Liver (tissue), 8 donors: ENCODE measurements at regions not wholly inside any gene's neighbourhood (a gene's known extent, or its start where the extent isn't known, plus 50 kb on each side); places are given as distances from the start of the nearest gene placed in this dataset.

Experiments
- DNase-seq: peaks from one replicate; pipeline ENCODE4 v3.0.0-alpha.2; 2017; ENCODE audit warnings: low spot score
- H3K27ac ChIP-seq, 2 donors: one replicate each; pipeline ENCODE4 v1.7.0; 2013; ENCODE audit warnings: inconsistent platforms in 2 of 2, low read length in 2 of 2, control low read depth in 1 of 2, low read depth in 1 of 2, mild to moderate bottlenecking in 1 of 2
- H3K27me3 ChIP-seq, 4 donors: one replicate each; pipeline versions ENCODE4 v1.6.1 to v1.7.0; 2013; ENCODE audit warnings: low read length in 3 of 4, inconsistent platforms in 1 of 4, mild to moderate bottlenecking in 1 of 4, moderate library complexity in 1 of 4; ENCODE audit not compliant: control insufficient read depth in 4 of 4, insufficient read depth in 4 of 4
- H3K36me3 ChIP-seq, 4 donors: one replicate each; pipeline versions ENCODE4 v1.6.1 to v1.7.0; 2013; ENCODE audit warnings: low read length in 3 of 4, mild to moderate bottlenecking in 3 of 4, low read depth in 1 of 4, moderate library complexity in 1 of 4; ENCODE audit not compliant: control insufficient read depth in 4 of 4, insufficient read depth in 3 of 4
- H3K4me1 ChIP-seq, 4 donors: one replicate each; pipeline versions ENCODE4 v1.6.1 to v1.7.0; 2013; ENCODE audit warnings: low read length in 3 of 4, mild to moderate bottlenecking in 3 of 4, moderate library complexity in 1 of 4; ENCODE audit not compliant: control insufficient read depth in 4 of 4, insufficient read depth in 4 of 4
- H3K4me3 ChIP-seq, 3 donors: one replicate each; pipeline versions ENCODE4 v1.6.1 to v1.7.0; 2013; ENCODE audit warnings: low read length in 3 of 3, control low read depth in 1 of 3, low read depth in 1 of 3, mild to moderate bottlenecking in 1 of 3
- H3K9ac ChIP-seq, 2 donors: one replicate each; pipeline ENCODE4 v1.7.0; 2013; ENCODE audit warnings: low read length in 2 of 2, mild to moderate bottlenecking in 2 of 2, moderate library complexity in 2 of 2, control low read depth in 1 of 2, low read depth in 1 of 2
- H3K9me3 ChIP-seq, 4 donors: one replicate each; pipeline versions ENCODE4 v1.6.1 to v1.7.0; 2013; ENCODE audit warnings: low read length in 3 of 4; ENCODE audit not compliant: control insufficient read depth in 4 of 4
- ATF3 ChIP-seq: IDR thresholded peaks from 2 replicates; pipeline ENCODE4 v1.6.1; 2016; ENCODE audit warnings: antibody characterized with exemption
- CTCF ChIP-seq: fragments of 150-350 bp; IDR thresholded peaks from 2 replicates; pipeline ENCODE4 v1.5.1; 2017; ENCODE audit warnings: improper control_type of control experiment, low read depth, low read length; ENCODE audit not compliant: missing input control
- EGR1 ChIP-seq, 2 donors: IDR thresholded peaks; 2 replicates each; pipeline ENCODE4 v1.6.1; 2016 to 2018; ENCODE audit warnings: antibody characterized with exemption in 2 of 2, low read depth in 2 of 2
- FOXA1 ChIP-seq: IDR thresholded peaks from 2 replicates; pipeline ENCODE4 v1.6.1; 2016; ENCODE audit warnings: antibody characterized with exemption
- FOXA2 ChIP-seq: IDR thresholded peaks from 2 replicates; pipeline ENCODE4 v1.6.1; 2016; ENCODE audit warnings: antibody characterized with exemption
- GABPA ChIP-seq, 2 donors: IDR thresholded peaks in 1 of 2; conservative IDR thresholded peaks in 1 of 2; 2 replicates each; pipeline ENCODE4 v1.6.1; 2016; ENCODE audit warnings: antibody characterized with exemption in 2 of 2, mild to moderate bottlenecking in 1 of 2, moderate library complexity in 1 of 2
- HNF4A ChIP-seq, 2 donors: conservative IDR thresholded peaks; 2 replicates each; pipeline ENCODE4 v1.6.1; 2016; ENCODE audit warnings: antibody characterized with exemption in 2 of 2, mild to moderate bottlenecking in 2 of 2
- HNF4G ChIP-seq: IDR thresholded peaks from 2 replicates; pipeline ENCODE4 v1.6.1; 2016; ENCODE audit warnings: antibody characterized with exemption
- JUND ChIP-seq, 2 donors: IDR thresholded peaks; 2 replicates each; pipeline ENCODE4 v1.6.1; 2016; ENCODE audit warnings: antibody characterized with exemption in 2 of 2
- NR2F2 ChIP-seq: IDR thresholded peaks from 2 replicates; pipeline ENCODE4 v1.6.1; 2016; ENCODE audit warnings: antibody characterized with exemption
- TAF1 ChIP-seq: conservative IDR thresholded peaks from 2 replicates; pipeline ENCODE4 v1.6.1; 2016; ENCODE audit warnings: antibody characterized with exemption, mild to moderate bottlenecking
- YY1 ChIP-seq: IDR thresholded peaks from 2 replicates; pipeline ENCODE4 v1.6.1; 2016; ENCODE audit warnings: antibody characterized with exemption, mild to moderate bottlenecking
- WGBS: extraction: QIAGEN DNeasy Blood & Tissue Kit; methylation state at CpG from one replicate; pipeline ENCODE4 v1.1.7; 2013; 5-methylcytosine and 5-hydroxymethylcytosine counted together
- TF ChIP-seq, protein P1 (sequence below): IDR thresholded peaks from 2 replicates; pipeline ENCODE4 v1.6.1; 2016; ENCODE audit warnings: antibody characterized with exemption
- TF ChIP-seq, protein P2 (sequence below): IDR thresholded peaks from 2 replicates; pipeline ENCODE4 v1.6.1; 2016; ENCODE audit warnings: antibody characterized with exemption, mild to moderate bottlenecking
- donor health status: healthy.
- donor health status: healthy.
- donor health status: healthy.
- donor health status: healthy.
- donor health status: healthy.

GRCh38 chr5:120164986-120165385 is 299.1 kb upstream of the PRR16 start:
- Histone ChIP-seq H3K9me3 (no peaks in the 10 kb centered on the region), H3K4me1 (no peaks in the 10 kb centered on the region), H3K27ac (no peak overlapping the region), H3K36me3 (no peaks in the 10 kb centered on the region), H3K4me3 (no peak overlapping the region), H3K9ac (no peak overlapping the region), H3K27me3 (no peaks in the 10 kb centered on the region)
- 82% methylated on average over 1 of the region's 1 CpG for WGBS
- DNase-seq = no peak
- TF ChIP-seq FOXA2 (no peak), GABPA (IDR thresholded peaks at IDR 0.05 in 1 of 2, conservative IDR thresholded peaks at IDR 0.05 in 1 of 2) (no peak), EGR1 (IDR thresholded peaks at IDR 0.05; ENCODE audit: low read depth in 2 of 2) (no peak), HNF4G (no peak), ATF3 (no peak), NR2F2 (no peak), CTCF (no peak), JUND (IDR thresholded peaks at IDR 0.05) (no peak), YY1 (no peak), FOXA1 (no peak), HNF4A (conservative IDR thresholded peaks at IDR 0.05) (no peak), TAF1 (no peak)
- TF ChIP-seq, protein P1, sequence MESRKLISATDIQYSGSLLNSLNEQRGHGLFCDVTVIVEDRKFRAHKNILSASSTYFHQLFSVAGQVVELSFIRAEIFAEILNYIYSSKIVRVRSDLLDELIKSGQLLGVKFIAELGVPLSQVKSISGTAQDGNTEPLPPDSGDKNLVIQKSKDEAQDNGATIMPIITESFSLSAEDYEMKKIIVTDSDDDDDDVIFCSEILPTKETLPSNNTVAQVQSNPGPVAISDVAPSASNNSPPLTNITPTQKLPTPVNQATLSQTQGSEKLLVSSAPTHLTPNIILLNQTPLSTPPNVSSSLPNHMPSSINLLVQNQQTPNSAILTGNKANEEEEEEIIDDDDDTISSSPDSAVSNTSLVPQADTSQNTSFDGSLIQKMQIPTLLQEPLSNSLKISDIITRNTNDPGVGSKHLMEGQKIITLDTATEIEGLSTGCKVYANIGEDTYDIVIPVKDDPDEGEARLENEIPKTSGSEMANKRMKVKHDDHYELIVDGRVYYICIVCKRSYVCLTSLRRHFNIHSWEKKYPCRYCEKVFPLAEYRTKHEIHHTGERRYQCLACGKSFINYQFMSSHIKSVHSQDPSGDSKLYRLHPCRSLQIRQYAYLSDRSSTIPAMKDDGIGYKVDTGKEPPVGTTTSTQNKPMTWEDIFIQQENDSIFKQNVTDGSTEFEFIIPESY = no peak
- TF ChIP-seq, protein P2, sequence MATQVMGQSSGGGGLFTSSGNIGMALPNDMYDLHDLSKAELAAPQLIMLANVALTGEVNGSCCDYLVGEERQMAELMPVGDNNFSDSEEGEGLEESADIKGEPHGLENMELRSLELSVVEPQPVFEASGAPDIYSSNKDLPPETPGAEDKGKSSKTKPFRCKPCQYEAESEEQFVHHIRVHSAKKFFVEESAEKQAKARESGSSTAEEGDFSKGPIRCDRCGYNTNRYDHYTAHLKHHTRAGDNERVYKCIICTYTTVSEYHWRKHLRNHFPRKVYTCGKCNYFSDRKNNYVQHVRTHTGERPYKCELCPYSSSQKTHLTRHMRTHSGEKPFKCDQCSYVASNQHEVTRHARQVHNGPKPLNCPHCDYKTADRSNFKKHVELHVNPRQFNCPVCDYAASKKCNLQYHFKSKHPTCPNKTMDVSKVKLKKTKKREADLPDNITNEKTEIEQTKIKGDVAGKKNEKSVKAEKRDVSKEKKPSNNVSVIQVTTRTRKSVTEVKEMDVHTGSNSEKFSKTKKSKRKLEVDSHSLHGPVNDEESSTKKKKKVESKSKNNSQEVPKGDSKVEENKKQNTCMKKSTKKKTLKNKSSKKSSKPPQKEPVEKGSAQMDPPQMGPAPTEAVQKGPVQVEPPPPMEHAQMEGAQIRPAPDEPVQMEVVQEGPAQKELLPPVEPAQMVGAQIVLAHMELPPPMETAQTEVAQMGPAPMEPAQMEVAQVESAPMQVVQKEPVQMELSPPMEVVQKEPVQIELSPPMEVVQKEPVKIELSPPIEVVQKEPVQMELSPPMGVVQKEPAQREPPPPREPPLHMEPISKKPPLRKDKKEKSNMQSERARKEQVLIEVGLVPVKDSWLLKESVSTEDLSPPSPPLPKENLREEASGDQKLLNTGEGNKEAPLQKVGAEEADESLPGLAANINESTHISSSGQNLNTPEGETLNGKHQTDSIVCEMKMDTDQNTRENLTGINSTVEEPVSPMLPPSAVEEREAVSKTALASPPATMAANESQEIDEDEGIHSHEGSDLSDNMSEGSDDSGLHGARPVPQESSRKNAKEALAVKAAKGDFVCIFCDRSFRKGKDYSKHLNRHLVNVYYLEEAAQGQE = no peak

GRCh38 chr5:120173125-120173524 is 291.0 kb upstream of the PRR16 start:
- 92% methylated on average over 3 of the region's 3 CpGs for WGBS
- no peak for DNase-seq
- no peaks in the 10 kb centered on the region for H3K36me3 ChIP-seq
- no peak overlapping the region for H3K27ac ChIP-seq
- H3K27me3 ChIP-seq = no peaks in the 10 kb centered on the region
- no peak overlapping the region for H3K9ac ChIP-seq
- no peaks in the 10 kb centered on the region for H3K9me3 ChIP-seq
- TF ChIP-seq TAF1 = no peak
- H3K4me3 ChIP-seq = no peak overlapping the region
- H3K4me1 ChIP-seq = no peaks in the 10 kb centered on the region
